ENCODE measurements at regions not wholly inside any gene's neighbourhood (a gene's known extent, or its start where the extent isn't known, plus 50 kb on each side); places are given as distances from the start of the nearest gene placed in this dataset.
"Not testable (repeated sequence)": the region's sequence is repeated elsewhere in the genome, so short reads cannot be mapped to it uniquely, and the experiment has no call there.

DNA sequence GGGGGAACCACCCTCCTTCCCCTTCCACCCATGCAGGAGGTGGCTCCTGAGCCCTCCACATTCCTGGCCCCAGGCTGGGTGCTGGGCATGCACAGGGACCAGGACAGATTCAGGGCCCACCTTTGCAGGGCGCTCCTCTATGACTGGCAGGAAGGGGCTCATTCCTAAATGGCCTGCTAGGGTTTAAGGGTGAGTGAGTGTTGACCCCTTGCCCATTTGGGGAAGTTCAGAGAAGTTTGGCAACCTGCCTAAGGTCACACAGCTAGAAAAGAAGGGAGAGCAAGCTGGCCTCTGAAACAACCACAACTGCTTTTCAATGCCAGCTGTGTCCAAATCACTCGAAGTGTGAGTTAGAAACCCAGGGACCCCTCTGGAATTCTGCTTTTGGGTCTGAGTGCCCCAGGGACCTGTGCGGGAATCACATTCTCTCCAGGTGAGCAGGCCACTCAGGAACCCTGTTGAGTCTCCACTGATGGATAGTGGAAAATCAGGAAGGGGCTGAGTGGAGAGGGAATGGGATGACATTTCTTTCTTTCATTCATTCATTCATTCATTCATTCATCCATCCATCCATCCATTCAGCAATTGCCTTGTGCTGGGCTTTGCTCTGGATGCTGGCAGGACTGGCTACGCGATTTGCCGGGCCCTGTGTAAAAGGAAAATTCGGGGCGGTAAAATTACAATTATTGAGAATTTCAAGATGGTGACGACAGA lies 191.9 kb downstream of the C9orf50 start:
- DNase-seq = no peak

DNA sequence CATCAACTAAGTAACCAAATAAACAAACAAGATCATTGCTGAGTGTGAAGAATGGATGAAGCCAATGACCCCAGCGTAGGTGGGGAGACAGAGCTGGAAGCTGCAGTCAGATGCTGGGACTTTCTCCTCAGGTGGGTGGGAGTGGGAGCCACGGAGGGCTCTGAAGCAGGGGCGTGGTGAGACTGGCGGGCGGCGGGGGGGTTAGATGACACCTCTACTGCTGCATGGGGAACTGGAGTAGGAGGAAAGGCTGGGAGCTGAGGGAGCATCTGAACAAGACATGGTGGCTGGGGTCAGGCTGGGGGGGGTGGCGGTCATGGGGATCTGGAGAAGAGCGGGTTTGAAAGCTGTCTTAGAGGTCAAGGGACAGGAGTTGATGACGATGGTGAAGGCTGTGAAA lies 193.8 kb downstream of the C9orf50 start:
- no peak for DNase-seq

DNA sequence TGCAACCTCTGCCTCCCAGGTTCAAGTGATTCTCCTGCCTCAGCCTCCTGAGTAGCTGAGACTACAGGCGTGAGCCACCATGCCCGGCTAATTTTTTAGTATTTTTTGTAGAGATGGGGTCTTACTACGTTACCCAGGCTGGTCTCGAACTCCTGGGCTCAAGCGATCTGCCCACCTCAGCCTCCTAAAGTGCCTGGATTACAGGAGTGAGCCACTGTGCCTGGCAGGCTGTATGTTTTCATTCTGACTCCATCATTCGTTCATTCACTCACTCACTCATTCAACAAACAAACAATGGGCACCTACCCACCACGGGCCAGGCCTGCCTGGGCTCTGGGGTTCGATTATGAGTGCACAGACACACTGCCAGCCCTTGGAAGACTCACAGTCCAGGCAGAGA lies 197.1 kb downstream of the C9orf50 start:
- not testable (repeated sequence) for DNase-seq

DNA sequence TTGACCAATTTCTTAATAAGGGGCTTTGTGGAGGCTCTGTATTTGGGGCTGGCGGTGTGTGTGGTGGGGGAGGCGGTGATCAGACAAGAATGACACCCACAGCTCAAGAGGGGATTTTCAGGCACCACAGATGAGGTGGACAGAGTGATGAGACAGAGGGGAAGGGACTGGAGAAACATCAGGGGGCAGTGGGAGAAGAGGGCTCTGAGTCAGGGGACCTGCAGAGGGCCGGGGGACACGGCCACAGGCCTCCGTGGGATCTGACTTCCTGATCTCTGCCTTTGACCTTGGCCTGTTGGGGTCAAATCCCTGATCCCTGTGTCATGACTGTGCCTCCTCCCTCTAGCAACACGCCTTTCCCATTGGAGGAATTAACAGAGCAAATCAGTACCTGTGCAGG lies 197.7 kb downstream of the C9orf50 start:
- no peak for DNase-seq

DNA sequence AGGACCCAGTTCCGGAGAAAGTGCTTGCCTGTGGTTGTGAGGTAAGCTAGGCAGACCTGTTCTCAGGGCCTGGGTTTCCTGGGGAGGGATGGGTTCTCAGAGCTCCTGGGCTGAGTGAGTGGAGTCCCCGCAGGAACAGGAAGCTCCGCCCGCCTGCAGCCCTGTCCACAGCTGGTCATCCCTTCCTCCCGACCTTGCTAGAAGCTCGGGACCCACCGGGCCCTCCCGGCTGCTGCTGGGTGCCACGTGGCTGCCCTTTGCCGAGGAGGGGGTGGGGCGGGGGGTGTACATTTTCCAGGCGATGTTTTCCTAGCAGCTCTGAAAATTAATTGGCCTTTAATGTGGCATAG lies 198.1 kb downstream of the C9orf50 start:
- DNase-seq = no peak

DNA sequence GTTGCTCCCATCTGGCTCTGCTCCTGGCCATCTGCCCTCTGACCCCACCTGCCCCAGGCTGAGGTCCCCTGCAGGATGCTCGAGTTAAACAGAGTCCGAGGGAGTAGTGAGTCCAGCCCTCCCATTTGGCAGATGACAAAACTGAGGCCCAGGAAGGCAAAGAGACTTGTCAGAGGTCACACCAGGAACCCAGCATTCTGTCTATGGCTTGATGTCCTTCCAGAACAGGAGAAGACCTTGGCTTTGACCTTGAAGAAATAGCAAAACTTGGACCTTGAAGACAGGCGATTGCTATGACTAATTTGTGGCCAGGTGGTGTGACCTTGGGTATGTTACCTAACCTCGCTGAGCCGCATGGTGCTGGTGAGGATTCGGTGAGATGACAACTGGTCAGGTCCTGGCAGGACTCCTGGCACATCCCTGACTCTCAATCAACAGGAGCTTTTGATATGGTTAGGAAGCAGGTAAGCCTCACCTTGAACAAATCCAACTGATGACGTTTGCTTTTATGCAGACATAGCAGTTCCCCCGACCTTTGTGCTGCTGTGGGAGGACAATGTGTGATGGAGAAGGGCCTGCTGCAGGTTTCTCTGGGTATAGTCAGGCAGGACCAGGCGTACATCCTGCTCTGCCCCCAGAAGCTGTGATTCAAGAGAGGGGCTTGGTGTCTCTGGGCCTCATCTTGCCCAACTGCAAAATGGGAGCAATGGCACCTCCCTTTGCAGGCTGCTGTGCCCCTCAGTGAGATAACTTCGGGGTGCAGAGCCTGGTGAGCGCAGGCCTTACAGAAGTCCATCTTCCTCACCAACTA lies 198.7 kb downstream of the C9orf50 start:
- DNase-seq = no peak

DNA sequence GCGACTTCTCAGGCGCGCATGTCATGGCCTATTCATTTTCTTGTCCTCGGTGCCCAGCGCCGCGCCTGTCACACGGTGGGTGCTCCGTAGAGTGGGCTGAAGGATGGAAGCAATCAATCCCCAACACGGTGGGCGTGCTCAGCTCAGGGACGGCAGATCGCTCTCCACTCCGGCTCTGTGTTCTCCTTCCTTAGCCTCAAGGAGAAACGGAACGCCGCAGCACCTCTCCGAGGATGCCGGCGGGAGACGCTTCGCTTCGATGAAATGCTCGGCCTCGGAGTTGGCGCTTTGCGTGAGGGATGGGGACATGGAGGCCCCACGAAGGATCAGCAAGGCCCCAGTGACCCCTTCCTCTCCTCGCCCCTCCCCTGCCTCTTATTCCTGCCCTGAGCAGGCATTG lies 199.5 kb downstream of the C9orf50 start:
- DNase-seq = no peak

DNA sequence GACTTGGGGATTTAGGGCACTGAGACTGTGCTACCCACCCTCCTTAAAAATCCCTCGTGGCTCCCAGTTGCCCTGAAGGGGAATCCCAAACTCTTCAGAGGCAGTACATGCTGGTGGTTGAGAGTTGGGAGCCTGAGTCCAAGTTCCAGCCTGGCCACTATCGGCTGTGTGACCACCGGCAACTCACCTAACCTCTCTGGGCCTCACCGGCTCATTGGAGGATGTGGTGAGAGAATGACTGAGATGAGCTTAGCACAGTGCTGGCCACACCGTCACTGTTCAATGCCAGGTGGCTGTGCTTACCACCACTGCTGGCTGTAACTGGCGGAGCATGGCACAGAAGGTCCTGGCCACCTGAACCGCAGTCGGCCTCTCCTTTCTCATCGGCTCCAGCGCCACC lies 200.2 kb downstream of the C9orf50 start:
- DNase-seq = no peak

DNA sequence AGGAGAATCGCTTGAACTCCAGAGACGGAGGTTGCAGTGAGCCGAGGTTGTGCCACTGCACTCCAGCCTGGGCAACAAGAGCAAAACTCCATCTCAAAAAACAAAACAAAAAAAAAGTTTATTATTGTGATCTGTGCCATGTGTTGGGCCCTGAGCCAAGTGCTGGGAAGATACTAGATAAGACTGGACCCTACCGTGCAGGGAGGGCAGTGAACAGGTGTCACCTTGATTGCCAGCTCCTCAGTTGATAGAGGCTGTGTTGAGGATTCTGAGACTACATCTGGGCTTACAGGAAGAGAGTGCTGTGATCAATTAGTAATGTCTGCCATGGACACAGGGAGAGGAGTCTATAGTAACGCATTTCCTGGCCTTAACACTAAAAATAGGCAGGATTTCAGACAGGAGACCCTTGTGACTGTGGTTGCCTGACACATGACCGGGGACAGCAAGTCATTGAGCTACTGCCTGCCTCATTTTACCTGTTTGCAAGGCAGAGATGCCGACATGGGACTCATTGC lies 201.5 kb downstream of the C9orf50 start:
- DNase-seq = no peak

DNA sequence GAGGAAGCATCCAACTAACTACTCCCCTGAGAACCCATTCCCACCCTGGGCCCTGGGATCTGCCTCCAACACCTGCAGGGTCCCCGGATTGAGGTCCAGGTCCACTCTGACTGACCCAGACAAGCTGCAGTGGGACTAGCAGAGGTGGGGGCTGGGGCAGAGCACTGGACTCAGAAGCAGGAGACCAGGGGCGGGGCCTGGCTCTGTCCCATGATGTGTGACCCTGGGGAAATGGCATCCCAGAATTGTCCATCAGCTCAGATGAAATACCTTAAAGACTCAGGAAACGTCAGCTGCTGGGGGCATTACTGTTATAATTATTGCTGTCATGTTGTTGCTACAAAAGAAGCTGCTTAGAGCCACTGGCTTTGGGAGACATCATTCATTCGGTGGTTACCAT lies 202.4 kb downstream of the C9orf50 start:
- DNase-seq = no peak

DNA sequence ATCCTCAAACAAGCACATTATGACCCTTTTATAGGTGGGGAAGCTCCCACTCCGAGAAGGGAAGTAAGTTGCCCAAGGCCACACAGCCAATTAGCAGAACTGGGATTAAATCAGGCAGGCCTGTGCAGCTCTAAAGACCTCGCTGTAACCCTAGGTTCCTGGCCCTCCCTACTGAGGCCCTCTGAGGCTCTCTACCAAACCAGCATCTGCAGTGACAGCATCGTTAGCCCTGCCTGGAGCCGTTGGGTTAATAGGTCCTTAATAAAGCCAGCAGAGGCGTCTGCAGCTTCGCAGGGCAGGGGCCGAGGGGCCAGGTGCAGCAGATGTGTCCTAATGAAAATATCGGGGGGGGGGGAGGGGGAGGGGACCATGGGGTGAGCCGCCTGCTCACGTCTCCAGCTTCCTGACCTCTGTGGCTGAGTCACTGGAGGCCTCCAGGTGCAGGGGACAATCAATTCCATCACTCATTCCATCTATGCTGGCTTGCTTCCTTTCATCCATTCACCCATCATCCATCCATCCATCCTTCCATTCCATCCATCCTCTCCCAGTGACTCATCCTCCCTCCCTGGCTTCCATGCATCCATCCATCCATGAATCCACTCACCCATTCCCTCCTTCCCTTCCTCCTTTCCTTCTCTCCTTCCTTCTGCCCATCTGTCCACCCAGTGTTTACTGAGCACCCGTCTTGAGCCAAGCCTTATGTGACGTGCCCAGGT lies 203.9 kb downstream of the C9orf50 start:
- DNase-seq = no peak

DNA sequence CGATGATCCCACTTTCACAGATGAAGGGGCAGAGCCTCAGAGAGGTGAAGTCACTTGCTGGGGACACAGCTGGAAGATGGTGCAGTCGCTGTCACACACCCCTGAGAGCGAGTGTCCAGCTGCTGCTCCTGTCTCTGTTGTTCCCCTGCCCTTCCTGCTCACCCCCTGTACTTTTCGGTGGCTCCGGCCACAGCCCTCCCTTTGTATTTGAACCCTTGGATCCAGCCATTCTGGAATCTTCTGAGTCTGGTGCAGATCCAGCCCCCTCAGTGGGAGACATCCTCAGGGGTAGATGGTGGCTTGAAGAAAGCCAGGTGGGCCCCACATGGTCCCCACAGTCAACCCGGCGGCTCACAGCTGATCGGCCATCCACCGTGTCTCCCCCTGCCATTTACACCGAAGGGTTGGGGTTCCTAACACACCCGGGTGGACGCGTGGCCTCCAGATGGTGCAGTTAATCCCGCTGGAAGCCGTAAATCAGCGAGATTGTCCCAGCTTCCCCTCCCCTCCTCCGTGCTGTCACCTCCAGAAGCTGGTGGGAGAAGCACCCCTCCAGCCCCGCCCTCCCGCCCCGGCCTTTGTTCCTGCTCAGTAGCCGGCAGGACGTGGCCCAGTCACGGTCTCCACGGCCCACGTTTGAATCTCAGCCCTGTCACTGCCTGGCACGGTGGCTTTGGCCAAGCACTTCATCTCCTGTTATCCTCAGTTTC lies 204.8 kb downstream of the C9orf50 start:
- DNase-seq = no peak

DNA sequence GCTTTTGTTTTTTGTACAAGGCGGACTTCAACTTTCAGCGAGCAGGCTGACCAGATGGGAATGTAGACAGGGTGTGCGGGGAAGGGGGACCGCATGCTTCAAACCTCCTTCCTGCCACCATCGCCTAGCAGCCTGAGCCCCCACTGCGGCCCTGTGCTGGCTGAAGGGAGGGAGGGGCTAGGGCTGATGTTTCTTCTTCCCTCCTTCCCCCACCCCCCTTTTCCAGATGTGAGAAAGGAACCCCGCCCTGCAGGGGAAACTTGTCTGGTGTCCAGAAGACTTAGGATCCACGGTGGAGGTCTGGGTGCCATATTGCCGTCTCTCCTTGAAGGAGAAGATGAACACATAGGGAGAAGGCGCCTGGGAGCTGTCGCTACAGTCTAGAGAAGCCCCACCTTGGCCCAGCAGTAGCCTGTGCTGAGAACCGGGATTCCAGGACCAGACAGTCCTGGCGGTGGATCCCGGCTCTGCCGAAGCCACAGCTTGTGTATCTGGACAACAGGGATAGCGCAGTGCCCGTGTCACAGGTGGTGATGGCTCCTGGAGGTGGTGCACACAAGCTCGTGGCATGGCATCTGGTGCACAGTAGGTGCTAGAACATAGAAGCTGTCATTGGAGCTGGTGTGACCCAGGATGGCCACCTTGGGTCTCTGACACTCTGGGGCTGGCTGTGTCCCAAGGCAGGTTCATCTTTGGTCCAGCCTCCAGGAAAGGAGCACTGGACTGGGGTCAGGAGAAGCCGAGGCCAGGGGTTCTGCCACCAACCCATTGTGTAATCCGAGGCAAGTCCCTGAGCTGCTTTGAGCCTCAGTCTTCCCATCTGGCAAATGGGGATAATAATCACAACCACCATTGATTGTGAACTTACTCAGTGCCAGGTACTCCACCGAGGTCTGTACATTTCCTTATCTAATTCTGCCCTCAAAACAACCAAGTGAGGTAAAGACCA lies 205.6 kb downstream of the C9orf50 start:
- DNase-seq = no peak

DNA sequence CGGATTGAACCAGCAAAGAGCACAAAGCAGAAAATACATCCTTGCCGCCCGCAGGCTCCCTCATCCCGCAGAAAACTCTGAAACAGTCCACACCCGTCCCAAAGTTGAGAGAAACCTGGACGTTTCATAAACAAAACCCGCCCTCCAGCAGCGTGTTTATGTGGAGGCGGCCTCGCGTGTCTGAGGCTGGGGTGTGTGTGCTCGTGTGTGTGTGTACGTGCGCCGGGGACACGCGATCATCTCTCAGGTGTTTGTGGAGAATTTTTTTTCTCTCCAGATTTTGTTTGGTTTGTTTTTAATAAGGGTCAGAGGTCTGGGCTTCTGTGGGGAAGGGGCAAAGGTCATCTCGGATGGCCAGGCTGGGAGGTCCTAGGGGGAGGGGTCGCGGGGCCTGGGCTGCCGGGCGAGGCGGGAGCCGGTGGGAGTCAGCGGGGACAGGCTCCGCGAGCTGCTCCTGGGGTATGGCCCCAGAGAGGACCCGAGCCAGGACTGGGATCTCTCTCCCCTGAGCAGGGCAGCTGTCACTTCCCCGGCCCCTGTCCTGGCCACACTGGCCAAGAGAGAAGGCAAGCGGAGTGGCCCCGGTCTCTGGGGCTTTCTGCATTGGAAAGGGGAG lies 206.4 kb downstream of the C9orf50 start:
- no peak for DNase-seq

DNA sequence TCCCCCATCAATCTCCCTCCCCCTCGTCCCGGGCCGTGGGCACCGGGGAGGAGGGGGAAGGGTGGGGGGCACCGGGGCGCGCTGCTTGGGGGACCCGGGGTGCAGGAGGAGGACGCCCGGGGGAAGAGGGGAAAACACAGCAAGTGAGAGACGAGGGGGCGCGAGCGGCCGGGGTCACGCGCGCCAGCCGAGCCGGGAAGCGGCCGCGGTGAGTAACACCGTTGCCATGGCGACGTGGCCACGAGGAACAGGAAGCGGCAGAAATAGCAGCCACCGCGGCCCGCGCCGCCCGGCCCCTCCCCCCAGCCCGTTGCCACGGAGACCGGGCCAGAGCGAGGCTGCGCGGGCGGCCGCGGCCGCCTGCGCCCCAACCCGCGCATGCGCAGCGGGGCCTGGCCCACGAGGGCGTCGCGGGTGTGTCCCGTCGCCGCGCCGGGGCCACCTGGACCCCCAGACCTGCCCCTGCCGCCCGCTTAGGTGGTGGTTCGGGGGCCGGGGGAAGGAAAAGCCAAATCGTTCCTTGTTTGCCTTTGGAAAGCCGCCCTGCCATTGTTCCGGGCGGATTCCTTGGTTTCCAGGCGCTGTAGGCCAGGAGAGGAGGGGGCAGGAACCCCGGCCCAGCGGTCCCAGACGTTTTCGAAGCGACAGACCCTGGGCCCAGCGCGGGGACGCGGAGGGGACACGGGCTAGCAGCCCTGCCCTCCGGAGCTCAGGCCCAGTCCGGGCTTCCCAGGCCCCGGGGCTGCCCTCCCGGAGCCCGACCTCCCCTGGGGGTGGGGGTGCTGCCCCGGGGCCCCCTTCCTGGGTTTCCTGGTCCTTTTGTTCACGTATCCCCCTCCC lies 207.1 kb downstream of the C9orf50 start:
- peak; percentile 98 for DNase-seq

DNA sequence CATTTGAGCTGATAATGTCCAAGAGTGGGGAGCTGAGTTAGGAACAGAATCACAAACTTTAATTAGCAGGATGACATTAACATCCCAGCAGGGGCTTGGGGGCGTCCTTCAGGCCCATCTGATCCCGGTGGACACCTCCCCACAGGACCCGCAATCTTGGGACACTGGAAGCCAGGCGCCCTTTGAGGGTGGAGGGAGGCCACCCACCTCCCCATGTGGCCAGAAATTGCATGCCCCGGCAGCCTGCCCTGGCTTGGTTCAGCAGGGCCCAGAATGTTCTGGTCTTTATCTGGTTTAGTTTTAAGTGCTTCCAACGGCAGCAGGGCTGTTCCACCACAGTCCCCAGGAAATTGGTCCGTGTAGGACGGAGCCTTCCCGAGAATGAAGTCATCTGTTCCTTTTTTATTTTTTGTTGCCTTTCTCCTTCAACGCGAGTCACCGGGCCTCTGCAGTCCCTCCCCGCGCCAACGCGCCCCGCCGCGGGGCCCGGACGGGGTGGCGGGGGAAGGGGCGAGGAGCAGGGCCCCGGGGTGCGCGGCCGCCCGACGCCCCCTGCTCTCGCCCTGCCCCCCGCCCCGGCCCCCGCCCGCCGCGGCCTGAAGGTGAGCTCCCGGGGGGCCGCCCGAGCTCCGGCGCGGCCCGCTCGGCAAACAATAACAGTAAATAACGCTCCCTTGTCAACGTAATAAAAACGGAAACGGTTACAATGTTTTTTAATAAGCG lies 207.9 kb downstream of the C9orf50 start:
- peak; percentile 37 for DNase-seq

DNA sequence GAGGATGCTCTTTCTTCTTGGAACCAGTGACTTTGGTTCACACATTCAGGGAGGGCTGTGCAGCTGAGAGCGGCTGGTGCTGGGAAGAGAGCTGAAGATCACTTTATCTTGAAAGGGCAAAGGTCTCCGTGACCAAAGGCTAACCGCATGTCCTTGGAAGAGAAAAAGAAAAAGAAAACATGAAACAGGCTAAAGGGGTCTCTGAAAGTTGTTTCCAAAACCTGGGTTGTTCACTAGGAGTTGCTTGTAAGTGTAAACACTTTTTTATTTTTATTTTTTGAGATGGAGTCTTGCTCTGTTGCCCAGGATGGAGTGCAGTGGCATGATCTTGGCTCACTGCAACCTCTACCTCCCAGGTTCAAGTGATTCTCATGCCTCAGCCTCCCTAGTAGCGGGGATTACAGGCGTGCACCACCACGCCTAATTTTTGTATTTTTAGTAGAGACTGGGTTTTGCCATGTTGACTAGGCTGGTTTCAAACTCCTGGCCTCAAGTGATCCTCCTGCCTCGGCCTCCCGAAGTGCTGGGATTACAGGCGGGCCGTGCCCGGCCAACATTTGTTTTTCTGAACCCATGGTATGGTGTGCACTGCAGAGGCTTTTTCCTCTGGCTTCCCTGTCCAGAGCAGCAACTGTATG lies 208.6 kb downstream of the C9orf50 start:
- DNase-seq = not testable (repeated sequence)

DNA sequence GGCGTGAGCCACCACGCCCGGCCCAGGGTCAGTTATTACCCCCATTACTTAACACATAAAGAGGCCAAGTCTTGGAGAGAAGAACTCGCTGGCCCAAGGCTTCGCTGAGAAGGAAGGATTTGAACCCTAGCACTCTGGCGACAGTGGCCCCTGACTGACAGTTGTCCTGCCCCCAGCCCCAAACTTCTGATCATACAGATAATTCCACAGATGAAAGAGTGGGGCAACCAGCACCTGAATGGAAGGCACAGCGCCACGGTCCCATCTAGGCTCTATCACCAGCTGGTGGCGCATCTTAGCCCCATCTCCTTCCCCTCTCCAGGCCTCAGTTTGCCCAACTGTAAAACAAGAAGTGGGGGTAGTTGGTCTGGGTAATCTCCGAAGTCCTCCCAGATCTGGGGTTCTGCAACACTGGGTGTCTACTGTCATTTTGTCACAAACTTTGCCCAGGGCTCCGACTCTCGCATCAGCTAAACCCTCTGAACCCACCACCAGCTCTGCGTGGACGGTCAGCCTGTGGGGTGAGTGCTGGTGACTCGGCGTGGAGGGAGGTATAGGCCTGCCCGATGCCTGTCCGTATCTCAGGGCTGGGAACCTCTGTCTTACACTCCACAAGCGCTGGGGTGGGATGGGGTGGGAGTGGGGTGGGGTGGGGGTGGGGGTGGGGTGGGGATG lies 209.3 kb downstream of the C9orf50 start:
- no peak for DNase-seq

DNA sequence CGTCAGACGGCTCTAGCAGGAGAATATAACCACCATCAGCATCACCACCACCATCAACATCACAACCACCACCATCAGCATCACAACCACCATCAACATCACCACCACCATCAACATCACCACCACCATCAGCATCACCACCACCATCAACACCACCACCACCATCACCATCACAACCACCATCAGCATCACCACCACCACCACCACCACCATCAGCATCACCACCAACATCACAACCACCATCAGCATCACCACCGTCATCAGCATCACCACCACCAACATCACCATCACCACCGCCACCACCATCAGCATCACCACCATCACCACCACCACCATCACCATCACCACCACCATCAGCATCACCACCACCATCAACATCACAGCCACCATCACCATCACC lies 210.7 kb downstream of the C9orf50 start:
- DNase-seq = no peak

All from activated CD4-positive, alpha-beta T cell treated with anti-CD3 and anti-CD28 coated beads, Interleukin-2, amount 50 U/mL, for 16 hours (primary cell).